A673 (cell line): ENCODE measurements at regions not wholly inside any gene's neighbourhood (a gene's known extent, or its start where the extent isn't known, plus 50 kb on each side); places are given as distances from the start of the nearest gene placed in this dataset.

Source experiments
- BruUV-seq: library from RNA; stranded (reverse); fragments of 400-500 nt; replicated peaks from 2 replicates; lab custom pipeline; 2021; lab: Mats Ljungman, UMichigan
- CTCF ChIA-PET: fragments of 300-600 bp; sonication (Branson Sonifier 250); formaldehyde crosslinking; loops from one replicate; lab custom pipeline; 2022; ENCODE audit warnings: antibody characterized with exemption; lab: Charles Lee
- POLR2A ChIA-PET: fragments of 300-600 bp; sonication (Branson Sonifier 250); formaldehyde crosslinking; loops from one replicate; lab custom pipeline; 2022; ENCODE audit warnings: antibody characterized with exemption; ENCODE audit not compliant: low non-redundant PET; lab: Charles Lee
- DNase-seq: peaks from one replicate; pipeline ENCODE4 v3.0.0-alpha.2; 2015; ENCODE audit warnings: low spot score
- H3K27ac ChIP-seq: fragments of 200-600 bp; sonication (generic); 2 replicates; pipeline ENCODE4 v1.5.1; 2016; ENCODE audit warnings: mixed run types, low read depth, mild to moderate bottlenecking, mixed read lengths, antibody characterized with exemption, low read length; ENCODE audit not compliant: poor library complexity, severe bottlenecking
- H3K27me3 ChIP-seq: fragments of 200-600 bp; sonication (generic); replicated peaks from 2 replicates; pipeline ENCODE4 v1.6.1; 2017; ENCODE audit warnings: mixed run types, low read depth, mild to moderate bottlenecking, mixed read lengths, antibody characterized with exemption, low read length; ENCODE audit not compliant: insufficient read depth, poor library complexity
- H3K36me3 ChIP-seq: fragments of 200-600 bp; sonication (generic); 2 replicates; pipeline ENCODE4 v1.6.1; 2016; ENCODE audit warnings: mixed run types, mild to moderate bottlenecking, mixed read lengths, antibody characterized with exemption, low read length; ENCODE audit not compliant: insufficient read depth, poor library complexity, severe bottlenecking
- H3K4me1 ChIP-seq: fragments of 200-600 bp; sonication (generic); 2 replicates; pipeline ENCODE4 v1.6.1; 2017; ENCODE audit warnings: mixed run types, mild to moderate bottlenecking, mixed read lengths, antibody characterized with exemption, low read length; ENCODE audit not compliant: insufficient read depth, poor library complexity, severe bottlenecking
- H3K4me3 ChIP-seq: fragments of 200-600 bp; sonication (generic); 2 replicates; pipeline ENCODE4 v1.5.1; 2016; ENCODE audit warnings: low read depth, mixed run types, mild to moderate bottlenecking, mixed read lengths, low read length; ENCODE audit not compliant: poor library complexity, severe bottlenecking
- H3K9me3 ChIP-seq: fragments of 200-600 bp; sonication (generic); 2 replicates; pipeline ENCODE4 v1.6.1; 2016; ENCODE audit warnings: mixed run types, low read depth, mild to moderate bottlenecking, mixed read lengths, antibody characterized with exemption, low read length; ENCODE audit not compliant: poor library complexity, severe bottlenecking
- EZH2 ChIP-seq: fragments of 200-600 bp; sonication (generic); IDR thresholded peaks from 2 replicates; pipeline ENCODE4 v1.6.1; 2017; ENCODE audit warnings: borderline replicate concordance, low read depth, mild to moderate bottlenecking, mixed read lengths, antibody characterized with exemption, low read length; ENCODE audit not compliant: poor library complexity, severe bottlenecking
- intact Hi-C: fragments of 100-400 bp; cut with micrococcal nuclease; formaldehyde crosslinking; loops from one replicate; pipeline ENCODE4 v1.10.0; 2022; ENCODE audit not compliant: unreplicated experiment
- TF ChIP-seq, protein P1 (sequence below): fragments of 300-800, 200-600 bp; sonication (generic); conservative IDR thresholded peaks from 2 replicates; pipeline ENCODE4 v1.5.1; 2017; ENCODE audit warnings: low read depth, mild to moderate bottlenecking, antibody characterized with exemption, low read length, moderate library complexity, mixed read lengths

DNA sequence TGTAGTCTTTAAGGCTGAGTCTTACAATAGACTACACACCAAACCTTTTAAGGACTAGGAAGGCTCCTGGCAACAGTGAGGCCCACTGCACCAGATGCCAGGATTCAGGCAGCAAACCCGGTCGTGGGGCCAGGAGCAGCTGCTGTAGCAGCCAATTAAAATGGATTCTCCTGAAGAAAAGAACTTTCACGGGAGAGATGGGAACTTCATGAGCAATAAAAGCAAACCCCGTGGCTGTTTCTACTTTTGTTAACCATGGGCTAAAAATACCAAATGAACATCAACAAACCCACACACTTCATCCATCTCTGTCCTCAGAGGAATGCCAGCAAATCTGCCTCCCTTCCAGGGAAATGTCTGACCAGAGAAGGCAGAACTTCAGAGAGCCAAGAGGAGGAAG lies 101.4 kb downstream of the BTC start:
- CTCF ChIA-PET: no interaction called here
- intact Hi-C loops: no loop called here

More for the DNA sequence above, 101.4 kb downstream of the BTC start:
- no peaks in the 10 kb centered on the region for H3K36me3 ChIP-seq
- no peaks in the 10 kb centered on the region for H3K4me1 ChIP-seq
- TF ChIP-seq EZH2: no peak
- TF ChIP-seq, protein P1, sequence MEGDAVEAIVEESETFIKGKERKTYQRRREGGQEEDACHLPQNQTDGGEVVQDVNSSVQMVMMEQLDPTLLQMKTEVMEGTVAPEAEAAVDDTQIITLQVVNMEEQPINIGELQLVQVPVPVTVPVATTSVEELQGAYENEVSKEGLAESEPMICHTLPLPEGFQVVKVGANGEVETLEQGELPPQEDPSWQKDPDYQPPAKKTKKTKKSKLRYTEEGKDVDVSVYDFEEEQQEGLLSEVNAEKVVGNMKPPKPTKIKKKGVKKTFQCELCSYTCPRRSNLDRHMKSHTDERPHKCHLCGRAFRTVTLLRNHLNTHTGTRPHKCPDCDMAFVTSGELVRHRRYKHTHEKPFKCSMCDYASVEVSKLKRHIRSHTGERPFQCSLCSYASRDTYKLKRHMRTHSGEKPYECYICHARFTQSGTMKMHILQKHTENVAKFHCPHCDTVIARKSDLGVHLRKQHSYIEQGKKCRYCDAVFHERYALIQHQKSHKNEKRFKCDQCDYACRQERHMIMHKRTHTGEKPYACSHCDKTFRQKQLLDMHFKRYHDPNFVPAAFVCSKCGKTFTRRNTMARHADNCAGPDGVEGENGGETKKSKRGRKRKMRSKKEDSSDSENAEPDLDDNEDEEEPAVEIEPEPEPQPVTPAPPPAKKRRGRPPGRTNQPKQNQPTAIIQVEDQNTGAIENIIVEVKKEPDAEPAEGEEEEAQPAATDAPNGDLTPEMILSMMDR: no peak
- no peak for DNase-seq
- H3K27ac ChIP-seq: no peak overlapping the region
- BruUV-seq: no TSS peak
- H3K9me3 ChIP-seq: no peaks in the 10 kb centered on the region
- no peak overlapping the region for H3K4me3 ChIP-seq
- POLR2A ChIA-PET: no interaction called here
- H3K27me3 ChIP-seq: no peaks in the 10 kb centered on the region
